CD8-positive, alpha-beta memory T cell (primary cell): ENCODE measurements at regions not wholly inside any gene's neighbourhood (a gene's known extent, or its start where the extent isn't known, plus 50 kb on each side); places are given as distances from the start of the nearest gene placed in this dataset.
A peak's percentile ranks its signal among the peaks of the same experiment; 100 is the strongest.
"Not testable (repeated sequence)": the region's sequence is repeated elsewhere in the genome, so short reads cannot be mapped to it uniquely, and the experiment has no call there.

ENCODE experiments used
- CTCF ChIA-PET: fragments of 350-600 bp; sonication (Branson Sonifier 250); formaldehyde crosslinking; loops from one replicate; lab custom pipeline; 2021; ENCODE audit warnings: antibody characterized with exemption; lab: Charles Lee
- POLR2A ChIA-PET: fragments of 350-600 bp; sonication (Branson Sonifier 250); formaldehyde crosslinking; loops from one replicate; lab custom pipeline; 2021; ENCODE audit warnings: antibody characterized with exemption; lab: Charles Lee
- DNase-seq, 5 donors: peaks; one replicate each; pipeline versions ENCODE4 v3.0.0 to v3.0.0-alpha.2; 2020 to 2022; ENCODE audit warnings: mixed read lengths in 1 of 5
- H3K27ac ChIP-seq: one replicate; pipeline ENCODE4 v1.7.0; 2013; ENCODE audit warnings: low read depth, mild to moderate bottlenecking, low read length, moderate library complexity
- H3K27me3 ChIP-seq: 2 replicates; pipeline ENCODE4 v1.7.0; 2013; ENCODE audit warnings: low read length, mild to moderate bottlenecking; ENCODE audit not compliant: insufficient read depth, poor library complexity, severe bottlenecking
- H3K36me3 ChIP-seq: 2 replicates; pipeline ENCODE4 v1.7.0; 2013; ENCODE audit warnings: mild to moderate bottlenecking, low read length, moderate library complexity; ENCODE audit not compliant: insufficient read depth
- H3K4me1 ChIP-seq: 2 replicates; pipeline ENCODE4 v1.7.0; 2013; ENCODE audit warnings: mild to moderate bottlenecking, low read length, moderate library complexity; ENCODE audit not compliant: insufficient read depth
- H3K4me3 ChIP-seq: 2 replicates; pipeline ENCODE4 v1.7.0; 2013; ENCODE audit warnings: mild to moderate bottlenecking, low read length
- H3K9me3 ChIP-seq: 2 replicates; pipeline ENCODE4 v1.7.0; 2013; ENCODE audit warnings: mild to moderate bottlenecking, low read length
- H3K27ac Mint-ChIP-seq, 8 donors: one replicate each; pipeline ENCODE4 v1.8.0; 2020 to 2021; ENCODE audit warnings: mixed read lengths in 8 of 8, mild to moderate bottlenecking in 6 of 8, inconsistent platforms in 3 of 8, moderate library complexity in 3 of 8
- H3K27me3 Mint-ChIP-seq, 2 donors: one replicate each; pipeline ENCODE4 v1.8.0; 2020 to 2021; ENCODE audit warnings: mixed read lengths in 2 of 2, mild to moderate bottlenecking in 1 of 2, moderate library complexity in 1 of 2
- H3K36me3 Mint-ChIP-seq, 3 donors: one replicate each; pipeline ENCODE4 v1.8.0; 2020 to 2021; ENCODE audit warnings: mixed read lengths in 3 of 3, inconsistent platforms in 1 of 3, mild to moderate bottlenecking in 1 of 3
- H3K4me1 Mint-ChIP-seq, 3 donors: one replicate each; pipeline ENCODE4 v1.8.0; 2020 to 2021; ENCODE audit warnings: mixed read lengths in 3 of 3, inconsistent platforms in 1 of 3, mild to moderate bottlenecking in 1 of 3
- H3K4me3 Mint-ChIP-seq, 7 donors: one replicate each; pipeline ENCODE4 v1.8.0; 2020 to 2021; ENCODE audit warnings: mixed read lengths in 7 of 7, mild to moderate bottlenecking in 6 of 7, moderate library complexity in 4 of 7, inconsistent platforms in 2 of 7
- H3K9me3 Mint-ChIP-seq, 5 donors: one replicate each; pipeline ENCODE4 v1.8.0; 2020 to 2022; ENCODE audit warnings: mixed read lengths in 5 of 5, mild to moderate bottlenecking in 3 of 5, moderate library complexity in 2 of 5, inconsistent platforms in 1 of 5

DNA sequence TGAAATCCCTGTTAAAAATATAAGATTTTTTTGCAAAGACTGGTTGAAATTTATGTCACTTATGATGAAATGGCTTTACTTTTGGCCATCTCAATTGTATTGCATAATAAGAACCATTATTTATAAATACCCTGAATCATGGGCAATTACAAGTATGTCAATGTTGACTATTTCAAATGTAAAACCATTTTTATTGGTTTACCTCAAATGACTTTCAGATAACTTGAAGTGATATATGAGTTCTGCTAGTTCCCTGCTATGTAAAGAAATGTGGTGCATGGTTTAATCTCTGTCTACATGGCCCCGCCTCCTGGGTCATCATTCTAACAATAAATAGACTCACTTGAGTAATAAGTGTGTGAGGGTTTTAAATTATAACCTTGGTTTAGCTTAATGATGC is 275.6 kb upstream of the PREP start:
- Mint-ChIP-seq H3K4me3 (no peak overlapping the region), H3K4me1 (no peaks in the 10 kb centered on the region), H3K27ac (no peak overlapping the region), H3K9me3 (peaks cover 10 to 22% (median 20%) of the 10 kb centered on the region in 5 donors), H3K36me3 (peaks cover 0 to 23% (median 6%) of the 10 kb centered on the region in 3 donors), H3K27me3 (no peaks in the 10 kb centered on the region)
- ChIA-PET POLR2A (no interaction called here), CTCF (no interaction called here)
- Histone ChIP-seq H3K27ac (no peak overlapping the region), H3K36me3 (no peaks in the 10 kb centered on the region), H3K9me3 (no peaks in the 10 kb centered on the region), H3K27me3 (no peaks in the 10 kb centered on the region), H3K4me3 (no peak overlapping the region), H3K4me1 (no peaks in the 10 kb centered on the region)
- no peak for DNase-seq

DNA sequence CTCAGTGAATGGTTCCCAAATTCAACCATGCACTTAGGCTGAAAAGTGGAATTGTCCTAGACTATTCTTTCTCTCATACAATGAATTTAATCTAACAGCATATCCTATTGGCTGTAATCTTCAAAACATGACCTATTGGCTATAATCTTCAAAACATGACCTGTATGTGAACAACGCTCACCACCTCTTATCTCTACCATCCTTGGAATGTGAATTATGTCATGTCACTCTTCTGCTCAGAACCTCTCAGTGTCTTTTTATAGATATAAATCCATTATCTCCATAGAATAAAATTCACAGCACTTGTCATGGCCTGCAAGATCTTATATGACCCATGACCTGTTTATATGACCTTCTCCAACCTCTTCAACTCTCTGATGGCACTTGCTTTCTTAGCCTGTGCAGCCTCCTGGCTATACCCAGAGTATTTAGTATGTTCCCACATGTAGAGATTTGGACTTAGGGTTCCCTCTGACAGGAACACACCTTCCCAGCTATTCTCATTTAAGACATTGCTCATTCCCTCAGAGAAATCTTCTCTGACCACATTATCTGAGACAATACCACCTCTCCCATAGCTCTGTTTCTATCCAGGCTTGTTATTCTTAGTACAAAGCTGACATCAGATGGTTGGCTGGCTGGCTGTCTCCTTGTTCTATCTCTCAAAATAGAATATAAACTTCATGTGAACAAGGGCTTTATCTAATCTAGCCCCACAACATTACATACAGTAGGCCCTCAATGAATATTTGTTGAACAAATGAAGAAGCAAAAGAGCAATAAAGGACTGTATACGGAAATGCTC is 275.0 kb upstream of the PREP start:
- H3K4me3 Mint-ChIP-seq: no peak overlapping the region

DNA sequence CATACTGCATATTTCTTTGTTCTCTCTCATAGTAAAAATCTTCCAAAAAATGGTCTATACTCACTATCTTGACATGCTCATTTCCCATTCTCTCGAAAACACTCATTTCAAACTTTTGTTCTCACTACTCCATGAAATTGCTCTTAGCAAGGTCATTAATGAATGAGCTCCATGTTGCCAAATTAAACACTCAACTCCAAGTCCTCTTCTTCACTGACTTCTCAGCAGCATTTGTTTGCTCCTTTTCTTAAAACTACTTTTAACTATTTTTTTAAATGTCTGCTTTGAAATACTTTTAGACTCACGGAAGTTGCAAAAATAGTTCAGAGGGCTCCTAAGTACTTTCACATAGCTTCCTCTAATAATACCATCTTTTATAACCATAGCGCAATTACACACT is 274.0 kb upstream of the PREP start:
- POLR2A ChIA-PET: no interaction called here
- DNase-seq: no peak
- CTCF ChIA-PET: no interaction called here
- H3K27me3 Mint-ChIP-seq: no peaks in the 10 kb centered on the region
- peaks cover 0 to 22% (median 6%) of the 10 kb centered on the region in 3 donors for H3K36me3 Mint-ChIP-seq
- Histone ChIP-seq H3K4me3 (no peak overlapping the region), H3K27ac (no peak overlapping the region), H3K9me3 (no peaks in the 10 kb centered on the region), H3K27me3 (no peaks in the 10 kb centered on the region), H3K4me1 (no peaks in the 10 kb centered on the region), H3K36me3 (no peaks in the 10 kb centered on the region)
- H3K4me1 Mint-ChIP-seq: no peaks in the 10 kb centered on the region
- H3K9me3 Mint-ChIP-seq: peaks cover 9 to 15% (median 12%) of the 10 kb centered on the region in 5 donors
- no peak overlapping the region for H3K4me3 Mint-ChIP-seq
- no peak overlapping the region for H3K27ac Mint-ChIP-seq

More for the DNA sequence above, 275.0 kb upstream of the PREP start:
- peaks cover 0 to 22% (median 6%) of the 10 kb centered on the region in 3 donors for H3K36me3 Mint-ChIP-seq
- Histone ChIP-seq H3K4me1 (no peaks in the 10 kb centered on the region), H3K4me3 (no peak overlapping the region), H3K9me3 (no peaks in the 10 kb centered on the region), H3K27ac (no peak overlapping the region), H3K36me3 (no peaks in the 10 kb centered on the region), H3K27me3 (no peaks in the 10 kb centered on the region)
- peaks cover 10 to 20% (median 19%) of the 10 kb centered on the region in 5 donors for H3K9me3 Mint-ChIP-seq
- no peaks in the 10 kb centered on the region for H3K4me1 Mint-ChIP-seq
- ChIA-PET CTCF (no interaction called here), POLR2A (no interaction called here)
- no peaks in the 10 kb centered on the region for H3K27me3 Mint-ChIP-seq
- no peak overlapping the region for H3K27ac Mint-ChIP-seq
- no peak for DNase-seq

DNA sequence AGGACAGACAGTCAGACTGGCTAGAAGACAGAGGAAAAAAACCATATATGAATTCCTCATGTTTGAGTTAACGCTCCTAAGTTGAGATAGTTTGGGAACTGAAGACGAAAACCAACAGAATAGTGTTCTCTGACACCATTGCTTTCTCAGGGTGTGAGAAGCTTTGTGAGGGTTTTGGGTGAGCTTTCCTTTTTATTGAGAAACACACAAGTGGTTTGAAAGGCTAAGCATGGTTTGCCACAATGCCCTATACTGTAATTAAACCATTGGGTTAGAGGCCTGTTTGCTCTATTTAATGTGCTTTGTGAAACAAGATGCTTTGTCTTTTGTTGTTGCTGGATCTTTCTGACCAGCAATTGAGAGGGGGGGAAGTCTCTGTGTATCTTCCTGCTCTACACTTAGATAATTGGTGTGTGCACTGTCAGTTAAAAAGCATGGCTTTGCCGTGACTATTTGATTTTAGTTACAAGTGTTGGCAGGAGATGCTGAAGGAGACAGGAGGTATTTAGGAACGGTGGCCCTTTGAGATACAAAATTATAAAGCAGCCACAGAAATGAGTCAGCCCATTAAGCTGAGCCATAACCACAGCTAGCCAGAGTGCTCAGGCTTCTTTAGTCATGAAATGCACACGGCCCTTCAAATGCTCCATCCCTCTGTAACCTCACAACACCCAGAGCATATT is 273.0 kb upstream of the PREP start:
- H3K36me3 Mint-ChIP-seq: peaks cover 0 to 19% (median 2%) of the 10 kb centered on the region in 3 donors
- Histone ChIP-seq H3K36me3 (no peaks in the 10 kb centered on the region), H3K4me1 (no peaks in the 10 kb centered on the region), H3K27ac (no peak overlapping the region), H3K27me3 (no peaks in the 10 kb centered on the region), H3K9me3 (no peaks in the 10 kb centered on the region), H3K4me3 (no peak overlapping the region)
- H3K27me3 Mint-ChIP-seq: no peaks in the 10 kb centered on the region
- CTCF ChIA-PET: no interaction called here
- no peak for DNase-seq
- no peak overlapping the region for H3K27ac Mint-ChIP-seq
- peaks cover 0 to 5% (median 2%) of the 10 kb centered on the region in 5 donors for H3K9me3 Mint-ChIP-seq
- no peak overlapping the region for H3K4me3 Mint-ChIP-seq
- H3K4me1 Mint-ChIP-seq: no peaks in the 10 kb centered on the region
- POLR2A ChIA-PET: no interaction called here

DNA sequence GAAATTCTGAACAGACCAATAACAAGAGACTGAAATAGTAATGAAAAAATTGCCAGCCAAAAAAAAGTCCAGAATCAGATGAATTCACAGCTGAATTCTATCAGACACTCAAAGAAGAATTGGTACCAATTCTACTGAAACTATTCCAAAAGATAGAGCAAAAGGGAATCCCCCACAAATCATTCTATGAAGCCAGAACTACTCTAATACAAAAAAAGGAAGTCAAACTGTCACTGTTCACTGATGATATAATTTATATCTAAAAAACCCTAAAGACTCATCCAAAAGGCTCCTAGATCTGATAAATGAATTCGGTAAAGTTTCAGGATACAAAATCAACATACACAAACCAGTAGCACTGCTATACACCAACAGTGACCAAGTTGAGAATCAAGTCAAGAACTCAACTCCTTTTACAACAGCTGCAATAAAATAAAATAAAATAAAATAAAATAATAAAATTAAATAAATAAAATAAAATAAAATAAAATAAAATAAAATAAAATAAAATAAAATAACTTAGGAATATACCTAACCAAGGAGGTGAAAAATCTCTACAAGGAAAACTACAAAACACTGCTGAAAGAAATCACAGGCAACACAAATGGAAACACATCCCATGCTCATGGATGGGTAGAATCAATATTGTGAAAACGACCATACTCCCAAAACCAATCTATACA is 270.1 kb upstream of the PREP start:
- H3K27ac ChIP-seq, H3K4me3 Mint-ChIP-seq, H3K4me1 Mint-ChIP-seq, H3K27me3 ChIP-seq, H3K4me3 ChIP-seq, H3K4me1 ChIP-seq, H3K27me3 Mint-ChIP-seq, DNase-seq, H3K27ac Mint-ChIP-seq, CTCF ChIA-PET, H3K9me3 Mint-ChIP-seq, H3K36me3 ChIP-seq, H3K9me3 ChIP-seq, POLR2A ChIA-PET: not testable (repeated sequence)
- H3K36me3 Mint-ChIP-seq: peaks cover 0 to 29% (median 4%) of the 10 kb centered on the region in 3 donors

DNA sequence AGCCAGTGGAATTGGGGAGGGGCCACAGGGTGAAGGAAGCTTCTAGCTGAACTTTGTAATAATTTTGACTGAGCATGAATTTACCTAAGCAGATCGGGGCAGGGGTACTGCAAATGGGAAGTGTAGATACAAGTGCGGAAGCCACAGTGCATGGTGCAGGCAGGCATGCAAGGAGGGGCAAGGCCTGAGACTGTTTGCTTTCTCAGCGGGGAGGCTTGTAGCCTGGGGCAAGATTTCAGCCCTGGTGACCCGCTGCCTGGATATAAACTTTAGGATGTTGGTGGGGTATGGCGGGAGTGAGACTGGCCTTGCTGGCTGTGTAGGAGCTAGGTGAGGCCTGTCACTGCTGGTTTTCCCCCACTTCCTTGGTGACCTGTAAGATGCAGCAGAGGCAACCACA is 266.4 kb upstream of the PREP start:
- H3K4me1 Mint-ChIP-seq: no peaks in the 10 kb centered on the region
- H3K9me3 ChIP-seq: no peaks in the 10 kb centered on the region
- peak overlapping the region in 1 of 8 donors; percentile 89 for H3K27ac Mint-ChIP-seq
- no peaks in the 10 kb centered on the region for H3K27me3 ChIP-seq
- peaks cover 0 to 37% (median 4%) of the 10 kb centered on the region in 3 donors for H3K36me3 Mint-ChIP-seq
- CTCF ChIA-PET: no interaction called here
- H3K4me3 Mint-ChIP-seq: no peak overlapping the region
- peaks cover 0 to 2% (median 0%) of the 10 kb centered on the region in 5 donors for H3K9me3 Mint-ChIP-seq
- no peaks in the 10 kb centered on the region for H3K4me1 ChIP-seq
- no peaks in the 10 kb centered on the region for H3K36me3 ChIP-seq
- H3K27me3 Mint-ChIP-seq: peaks cover 0 to 2% of the 10 kb centered on the region in 2 donors
- POLR2A ChIA-PET: no interaction called here
- no peak overlapping the region for H3K27ac ChIP-seq
- DNase-seq: no peak
- no peak overlapping the region for H3K4me3 ChIP-seq

DNA sequence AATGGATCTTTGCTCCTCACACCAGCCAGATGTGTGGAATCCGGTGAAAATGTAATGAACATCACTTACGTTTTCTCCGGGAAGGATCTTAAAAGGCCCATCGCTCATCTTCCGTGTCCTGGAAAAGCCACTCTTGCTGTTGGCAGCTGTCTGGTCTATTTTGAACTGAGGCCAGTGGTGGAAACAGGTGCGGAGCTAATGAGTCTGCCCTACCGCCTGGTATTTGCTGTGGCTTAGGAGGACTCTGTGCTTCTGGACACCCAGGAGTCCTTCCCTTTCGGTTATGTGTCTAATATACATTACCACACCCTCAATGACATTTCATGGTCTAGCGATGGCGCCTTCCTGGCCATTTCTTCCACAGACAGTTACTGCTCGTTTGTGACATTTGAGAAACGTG is 264.2 kb upstream of the PREP start:
- ChIA-PET POLR2A (no interaction called here), CTCF (no interaction called here)
- no peaks in the 10 kb centered on the region for H3K4me1 ChIP-seq

DNA sequence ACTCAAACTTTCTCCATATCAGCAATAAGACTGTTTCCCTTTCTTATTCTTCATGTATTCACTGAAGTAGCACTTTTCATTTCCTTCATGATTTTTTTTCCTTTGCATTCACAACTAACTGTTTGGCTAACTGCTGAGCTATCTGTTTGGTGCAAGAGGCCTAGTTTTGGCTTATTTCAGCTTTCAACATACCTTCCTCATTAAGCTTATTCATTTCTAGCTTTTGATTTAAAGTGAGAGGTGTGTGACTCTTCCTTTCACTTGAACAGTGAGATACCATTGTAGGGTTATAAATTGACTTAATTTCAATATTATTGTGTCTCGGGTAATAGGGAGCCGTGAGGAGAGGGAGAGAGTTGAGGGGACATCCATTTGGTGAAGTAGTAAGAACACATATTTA is 262.0 kb upstream of the PREP start:
- no peaks in the 10 kb centered on the region for H3K27me3 ChIP-seq
- no peaks in the 10 kb centered on the region for H3K4me1 Mint-ChIP-seq
- H3K9me3 ChIP-seq: no peaks in the 10 kb centered on the region
- no peak overlapping the region for H3K4me3 Mint-ChIP-seq
- peaks cover 0 to 4% (median 0%) of the 10 kb centered on the region in 5 donors for H3K9me3 Mint-ChIP-seq
- H3K27ac Mint-ChIP-seq: no peak overlapping the region
- CTCF ChIA-PET: no interaction called here
- H3K36me3 Mint-ChIP-seq: peaks cover 0 to 19% (median 5%) of the 10 kb centered on the region in 3 donors
- peaks cover 0 to 4% of the 10 kb centered on the region in 2 donors for H3K27me3 Mint-ChIP-seq
- H3K36me3 ChIP-seq: no peaks in the 10 kb centered on the region
- DNase-seq: no peak
- no peak overlapping the region for H3K27ac ChIP-seq
- POLR2A ChIA-PET: no interaction called here
- H3K4me1 ChIP-seq: no peaks in the 10 kb centered on the region
- H3K4me3 ChIP-seq: no peak overlapping the region

More for the DNA sequence above, 264.2 kb upstream of the PREP start:
- no peak overlapping the region for H3K27ac Mint-ChIP-seq
- Histone ChIP-seq H3K27ac (no peak overlapping the region), H3K4me3 (no peak overlapping the region), H3K36me3 (no peaks in the 10 kb centered on the region), H3K27me3 (no peaks in the 10 kb centered on the region), H3K9me3 (no peaks in the 10 kb centered on the region)
- peaks cover 0 to 4% (median 0%) of the 10 kb centered on the region in 5 donors for H3K9me3 Mint-ChIP-seq
- H3K27me3 Mint-ChIP-seq: peaks cover 0 to 4% of the 10 kb centered on the region in 2 donors
- no peak for DNase-seq
- H3K4me3 Mint-ChIP-seq: no peak overlapping the region
- peaks cover 0 to 33% (median 4%) of the 10 kb centered on the region in 3 donors for H3K36me3 Mint-ChIP-seq
- no peaks in the 10 kb centered on the region for H3K4me1 Mint-ChIP-seq
